ENCODE measurements at regions not wholly inside any gene's neighbourhood (a gene's known extent, or its start where the extent isn't known, plus 50 kb on each side); places are given as distances from the start of the nearest gene placed in this dataset.

- TF ChIP-seq, protein P1, sequence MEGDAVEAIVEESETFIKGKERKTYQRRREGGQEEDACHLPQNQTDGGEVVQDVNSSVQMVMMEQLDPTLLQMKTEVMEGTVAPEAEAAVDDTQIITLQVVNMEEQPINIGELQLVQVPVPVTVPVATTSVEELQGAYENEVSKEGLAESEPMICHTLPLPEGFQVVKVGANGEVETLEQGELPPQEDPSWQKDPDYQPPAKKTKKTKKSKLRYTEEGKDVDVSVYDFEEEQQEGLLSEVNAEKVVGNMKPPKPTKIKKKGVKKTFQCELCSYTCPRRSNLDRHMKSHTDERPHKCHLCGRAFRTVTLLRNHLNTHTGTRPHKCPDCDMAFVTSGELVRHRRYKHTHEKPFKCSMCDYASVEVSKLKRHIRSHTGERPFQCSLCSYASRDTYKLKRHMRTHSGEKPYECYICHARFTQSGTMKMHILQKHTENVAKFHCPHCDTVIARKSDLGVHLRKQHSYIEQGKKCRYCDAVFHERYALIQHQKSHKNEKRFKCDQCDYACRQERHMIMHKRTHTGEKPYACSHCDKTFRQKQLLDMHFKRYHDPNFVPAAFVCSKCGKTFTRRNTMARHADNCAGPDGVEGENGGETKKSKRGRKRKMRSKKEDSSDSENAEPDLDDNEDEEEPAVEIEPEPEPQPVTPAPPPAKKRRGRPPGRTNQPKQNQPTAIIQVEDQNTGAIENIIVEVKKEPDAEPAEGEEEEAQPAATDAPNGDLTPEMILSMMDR (IDR thresholded peaks at IDR 0.05 in 8 of 11, conservative IDR thresholded peaks at IDR 0.05 in 3 of 11), result no peak
- no peak for TF ChIP-seq POLR2AphosphoS5 (IDR thresholded peaks at IDR 0.05)
Observed at GRCh38 chr2:41912337-41912736, 135.5 kb upstream of the PKDCC start.
